Endothelial cell of umbilical vein (primary cell): ENCODE measurements at regions not wholly inside any gene's neighbourhood (a gene's known extent, or its start where the extent isn't known, plus 50 kb on each side); places are given as distances from the start of the nearest gene placed in this dataset.

ENCODE experiments used
- CTCF ChIP-seq, 2 donors: IDR thresholded peaks; 1 replicate in 1 of 2; 2 replicates in 1 of 2; pipeline ENCODE4 v1.5.1; 2011; ENCODE audit warnings: low read length in 2 of 2, mild to moderate bottlenecking in 2 of 2, moderate library complexity in 2 of 2, control low read depth in 1 of 2, inconsistent platforms in 1 of 2, low read depth in 1 of 2; ENCODE audit not compliant: insufficient read depth in 1 of 2; ENCODE audit errors: extremely low read depth in 1 of 2
- JUN ChIP-seq: IDR thresholded peaks from 2 replicates; pipeline ENCODE4 v1.6.1; 2011; ENCODE audit warnings: borderline replicate concordance, low read depth; ENCODE audit not compliant: insufficient read length, insufficient read depth
- POLR2A ChIP-seq: IDR thresholded peaks from 2 replicates; pipeline ENCODE4 v1.6.1; 2012; ENCODE audit warnings: low read depth, mild to moderate bottlenecking, control low read depth, low read length

GRCh38 chr4:189505380-189505779 is 435.3 kb upstream of the FRG1 start:
- TF ChIP-seq CTCF (IDR thresholded peaks at IDR 0.05; ENCODE audit: extremely low read depth in 1 of 2, insufficient read depth in 1 of 2, low read depth in 1 of 2, low read length in 2 of 2), result no peak
- no peak for TF ChIP-seq POLR2A
- TF ChIP-seq JUN, result no peak
